ENCODE measurements at regions not wholly inside any gene's neighbourhood (a gene's known extent, or its start where the extent isn't known, plus 50 kb on each side); places are given as distances from the start of the nearest gene placed in this dataset.
A peak's percentile ranks its signal among the peaks of the same experiment; 100 is the strongest.

DNA sequence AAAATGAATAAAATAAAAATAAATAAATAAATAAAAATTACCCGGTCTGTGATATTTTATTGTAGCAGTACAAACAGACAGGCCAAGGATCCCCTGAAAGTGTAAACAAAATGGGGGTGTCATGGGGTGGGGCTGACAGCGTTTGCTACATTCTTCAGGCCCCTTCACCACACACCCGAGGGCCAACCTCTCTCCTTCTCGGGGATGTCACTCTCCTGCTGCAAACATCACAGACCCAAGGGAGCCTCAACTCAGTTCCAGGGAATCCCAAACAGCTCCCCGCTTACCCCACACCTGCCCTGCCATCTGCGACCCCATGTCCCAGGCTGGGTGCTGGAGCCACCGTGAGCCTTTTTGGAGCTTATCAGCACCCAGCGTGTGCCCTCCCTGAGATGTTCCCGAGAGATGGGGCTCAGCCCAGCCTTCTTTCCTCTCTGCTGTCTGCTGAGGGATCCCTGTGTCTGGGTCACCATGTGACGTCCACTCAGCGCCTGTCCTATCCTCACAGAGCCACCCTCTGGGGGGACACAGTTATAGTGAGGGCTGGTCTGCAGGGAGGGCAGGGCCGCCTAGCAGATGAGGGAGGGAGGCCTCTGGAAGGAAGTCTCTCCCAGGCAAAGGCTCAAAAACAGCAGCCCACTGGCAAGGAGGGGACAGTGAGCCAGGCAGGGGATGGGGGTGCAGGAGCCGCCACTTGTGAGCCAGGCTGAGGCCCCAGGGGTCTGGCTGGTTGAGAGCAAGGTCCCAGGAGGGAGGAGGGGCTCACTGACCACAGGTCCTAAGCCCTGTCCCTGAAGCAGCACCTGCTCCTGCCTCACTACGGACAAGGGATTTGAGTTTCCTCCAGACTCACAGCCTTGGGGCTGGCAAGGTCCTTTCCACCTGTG, 1041.6 kb downstream of the BRD1 start:
- Mint-ChIP-seq H3K9me3 (no peaks in the 10 kb centered on the region), H3K36me3 (no peaks in the 10 kb centered on the region), H3K4me3 (no peak overlapping the region), H3K27me3 (no peaks in the 10 kb centered on the region), H3K27ac (no peak overlapping the region), H3K4me1 (no peaks in the 10 kb centered on the region)

DNA sequence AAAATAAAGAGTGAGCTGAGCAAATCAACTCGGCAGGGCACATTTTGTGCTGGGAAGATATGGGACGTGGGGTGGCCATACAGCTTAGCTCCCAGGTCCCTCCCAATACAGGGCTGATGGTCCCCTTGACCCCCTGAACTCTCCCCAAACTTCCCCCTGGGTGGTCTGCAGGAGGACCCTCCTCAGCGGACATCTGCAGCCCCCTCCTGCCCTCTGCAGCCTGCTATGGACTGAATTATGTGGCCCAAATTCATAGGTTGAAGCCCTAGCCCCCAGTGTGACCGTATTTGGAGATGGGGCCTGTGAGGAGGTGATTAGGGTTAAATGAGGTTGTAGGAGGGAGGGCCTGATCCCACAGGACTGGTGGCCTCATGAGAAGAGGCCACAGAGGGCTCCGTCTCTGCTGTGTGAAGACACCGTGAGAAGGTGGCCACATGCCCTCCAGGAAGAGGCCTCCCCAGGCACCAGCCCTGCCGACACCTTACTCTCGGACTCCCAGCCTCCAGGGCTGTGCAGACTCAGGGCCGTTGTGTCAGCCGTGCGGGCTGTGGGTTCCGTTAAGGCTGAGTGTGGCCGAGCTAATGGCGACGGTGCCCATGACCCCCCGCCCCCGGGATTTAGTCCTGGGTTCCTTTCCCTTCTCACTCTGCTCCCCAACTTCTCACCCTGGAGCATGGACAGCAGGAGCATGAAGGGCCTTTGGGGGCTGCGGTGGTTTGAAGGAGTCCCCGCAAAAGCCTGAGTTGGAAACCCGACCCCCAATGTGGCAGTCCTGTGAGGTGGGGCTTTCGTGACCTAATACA, 1042.8 kb downstream of the BRD1 start:
- H3K36me3 Mint-ChIP-seq, result no peaks in the 10 kb centered on the region
- no peaks in the 10 kb centered on the region for H3K27me3 Mint-ChIP-seq
- no peaks in the 10 kb centered on the region for H3K4me1 Mint-ChIP-seq
- H3K9me3 Mint-ChIP-seq, result no peaks in the 10 kb centered on the region
- no peak overlapping the region for H3K27ac Mint-ChIP-seq
- no peak overlapping the region for H3K4me3 Mint-ChIP-seq

DNA sequence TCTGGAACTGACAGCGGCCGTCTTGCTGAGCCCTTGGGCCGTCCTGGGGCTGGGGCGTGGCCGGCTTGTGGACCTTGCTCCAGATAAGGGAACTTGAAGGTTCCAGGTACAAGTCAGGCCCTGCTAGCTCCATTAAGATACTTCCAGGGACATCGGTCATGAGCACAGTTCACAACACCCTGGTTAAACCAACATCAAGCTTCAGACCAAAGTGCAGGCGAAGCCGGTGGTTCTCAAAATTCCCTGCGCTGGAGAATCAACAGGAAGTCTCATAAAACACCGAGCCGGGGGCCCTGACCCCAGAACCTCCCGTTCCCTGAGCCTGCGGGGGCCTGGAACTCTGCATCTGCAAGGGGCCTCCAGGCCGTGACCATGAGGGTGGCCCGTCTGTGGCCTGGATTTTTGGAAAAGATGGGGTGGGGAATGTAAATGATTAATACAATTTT, 1043.8 kb downstream of the BRD1 start:
- Mint-ChIP-seq H3K4me3 (no peak overlapping the region), H3K4me1 (no peaks in the 10 kb centered on the region), H3K9me3 (no peaks in the 10 kb centered on the region), H3K27ac (no peak overlapping the region), H3K27me3 (peaks cover 4% of the 10 kb centered on the region), H3K36me3 (no peaks in the 10 kb centered on the region)

DNA sequence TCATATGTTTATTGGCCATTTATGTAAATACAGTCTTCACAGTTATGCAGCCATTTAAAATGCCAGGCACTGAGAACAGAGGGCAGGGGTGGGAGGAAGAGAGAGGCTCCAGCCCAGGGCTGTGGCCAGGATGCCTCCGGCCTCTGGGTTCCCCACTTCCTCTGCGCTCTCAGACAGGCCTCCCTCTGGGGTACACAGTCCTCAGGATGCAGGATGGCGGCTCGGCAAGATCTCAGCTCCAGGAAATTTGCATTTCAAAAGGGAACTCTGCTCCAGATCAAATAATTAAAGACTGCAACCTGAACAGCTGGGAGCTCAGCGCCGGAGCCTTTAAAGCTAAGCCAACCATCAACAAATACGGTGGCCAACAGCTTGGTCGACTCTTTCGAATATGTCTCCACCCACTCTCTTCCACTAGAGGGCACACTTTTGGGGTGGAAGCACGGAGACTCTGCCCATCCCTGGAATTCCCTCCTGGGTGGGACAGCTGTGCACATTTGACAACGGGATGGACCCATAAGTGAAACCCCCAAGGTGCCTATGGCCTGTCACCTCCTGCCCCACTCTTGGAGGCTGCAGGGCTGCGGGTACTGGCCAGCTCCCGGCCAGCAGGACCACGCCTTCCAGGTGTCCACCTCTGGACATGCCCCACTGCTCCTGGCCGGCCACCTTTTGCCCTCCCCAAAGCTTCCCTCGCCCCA, 1044.7 kb downstream of the BRD1 start:
- no peaks in the 10 kb centered on the region for H3K36me3 Mint-ChIP-seq
- H3K4me1 Mint-ChIP-seq, result no peaks in the 10 kb centered on the region
- no peak overlapping the region for H3K27ac Mint-ChIP-seq
- peaks cover 4% of the 10 kb centered on the region for H3K27me3 Mint-ChIP-seq
- H3K4me3 Mint-ChIP-seq, result no peak overlapping the region
- H3K9me3 Mint-ChIP-seq, result no peaks in the 10 kb centered on the region

DNA sequence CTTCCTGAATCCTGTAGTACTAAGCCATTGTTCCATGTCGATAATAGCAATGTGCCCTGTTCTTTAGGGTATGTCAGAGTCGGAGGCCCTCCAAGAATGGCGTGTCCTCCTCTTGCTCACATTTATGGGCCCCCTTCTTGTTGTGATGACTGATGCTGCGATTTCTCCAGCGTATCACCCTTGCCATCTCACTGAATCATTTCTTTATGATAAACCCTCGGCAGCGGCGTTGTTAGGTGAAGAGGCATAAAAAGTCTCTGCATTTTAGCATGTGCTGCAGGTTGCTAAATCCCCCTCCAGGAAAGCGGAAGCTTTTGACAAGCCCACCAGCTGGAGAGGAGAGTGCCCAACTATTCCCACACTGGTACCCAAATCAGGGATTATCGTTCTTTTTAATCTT, 1045.3 kb downstream of the BRD1 start:
- Mint-ChIP-seq H3K4me3 (no peak overlapping the region), H3K36me3 (no peaks in the 10 kb centered on the region), H3K4me1 (no peaks in the 10 kb centered on the region), H3K27ac (no peak overlapping the region), H3K27me3 (peaks cover 4% of the 10 kb centered on the region), H3K9me3 (peaks cover 0 to 4% (median 0%) of the 10 kb centered on the region in 3 donors)

DNA sequence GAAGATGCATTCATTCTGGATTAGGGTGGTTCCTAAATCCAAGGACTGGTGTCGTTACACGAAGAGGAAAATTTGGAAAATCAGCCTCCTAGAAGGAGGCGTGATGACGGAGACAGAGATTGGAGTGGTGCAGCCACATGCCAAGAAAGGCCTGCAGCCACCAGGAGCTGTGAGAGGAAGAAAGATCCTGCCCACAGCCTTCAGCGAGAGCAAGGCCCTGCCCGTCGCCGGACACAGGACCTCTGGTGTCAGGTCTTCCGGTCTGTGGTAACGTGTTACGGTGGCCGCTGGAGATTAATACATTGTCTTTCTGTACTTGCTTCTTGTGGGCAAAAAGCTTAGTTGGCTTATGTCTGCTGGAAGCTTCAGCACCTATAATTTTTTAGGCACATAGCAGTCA, 1045.8 kb downstream of the BRD1 start:
- H3K4me3 Mint-ChIP-seq, result no peak overlapping the region
- peaks cover 0 to 4% (median 0%) of the 10 kb centered on the region in 3 donors for H3K9me3 Mint-ChIP-seq
- no peak overlapping the region for H3K27ac Mint-ChIP-seq
- H3K27me3 Mint-ChIP-seq, result peaks cover 4% of the 10 kb centered on the region
- H3K4me1 Mint-ChIP-seq, result no peaks in the 10 kb centered on the region
- no peaks in the 10 kb centered on the region for H3K36me3 Mint-ChIP-seq

DNA sequence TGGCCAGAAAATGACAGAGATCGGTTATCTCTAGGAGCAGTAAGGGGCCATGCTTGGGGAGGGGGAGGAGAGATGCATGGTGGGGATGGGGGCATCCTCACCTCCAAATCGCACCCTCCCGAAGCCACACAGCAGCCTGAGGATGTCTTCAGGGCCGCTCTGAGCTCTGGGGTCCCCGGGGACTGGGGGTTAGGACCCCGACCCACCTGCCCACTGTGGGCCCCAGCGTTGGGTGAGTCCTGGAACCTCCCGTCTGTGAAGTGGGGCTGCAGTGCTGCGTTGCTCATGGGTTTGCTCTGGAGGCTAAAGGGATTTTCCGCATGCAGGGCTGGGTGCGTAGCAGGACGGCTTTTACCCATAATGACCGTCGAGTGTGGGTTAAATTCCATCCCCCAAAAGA, 1046.3 kb downstream of the BRD1 start:
- H3K4me3 Mint-ChIP-seq, result no peak overlapping the region
- peaks cover 4% of the 10 kb centered on the region for H3K27me3 Mint-ChIP-seq
- no peak overlapping the region for H3K27ac Mint-ChIP-seq
- H3K4me1 Mint-ChIP-seq, result no peaks in the 10 kb centered on the region
- H3K9me3 Mint-ChIP-seq, result peaks cover 0 to 4% (median 2%) of the 10 kb centered on the region in 3 donors
- peaks cover under 1% of the 10 kb centered on the region for H3K36me3 Mint-ChIP-seq

DNA sequence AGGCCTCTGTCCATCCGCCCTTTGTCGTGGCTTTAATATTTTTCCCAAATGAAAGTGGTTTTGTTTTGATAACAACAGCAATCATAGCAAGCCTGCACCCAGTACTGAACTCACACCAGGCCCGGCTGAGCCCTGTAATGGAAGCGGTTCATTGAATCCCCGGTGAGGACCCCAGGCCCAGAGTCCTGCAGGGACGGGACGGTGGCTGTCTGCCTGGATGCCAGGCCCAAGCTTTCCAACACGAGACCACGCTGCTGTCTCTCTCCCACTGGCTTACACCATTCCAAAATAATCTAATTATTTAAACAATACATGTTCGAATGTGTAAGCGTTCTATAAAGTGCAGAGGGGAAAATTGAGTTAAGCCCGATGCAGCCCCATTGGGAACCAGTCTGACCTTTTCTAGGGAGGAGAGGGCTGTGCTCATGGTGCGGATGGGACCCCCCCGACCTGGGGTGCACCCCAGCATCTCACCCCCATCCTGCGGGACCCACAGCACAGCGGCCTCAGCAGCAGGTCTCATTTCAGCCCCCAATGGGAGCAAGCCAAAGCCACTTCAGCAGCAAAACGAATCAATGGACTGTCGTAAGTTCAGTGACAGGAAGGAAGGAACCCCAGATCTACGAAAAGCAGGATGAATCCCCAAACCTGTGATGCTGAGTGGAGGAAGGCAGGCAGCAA, 1046.9 kb downstream of the BRD1 start:
- peaks cover 2% of the 10 kb centered on the region for H3K36me3 Mint-ChIP-seq
- H3K4me1 Mint-ChIP-seq, result no peaks in the 10 kb centered on the region

DNA sequence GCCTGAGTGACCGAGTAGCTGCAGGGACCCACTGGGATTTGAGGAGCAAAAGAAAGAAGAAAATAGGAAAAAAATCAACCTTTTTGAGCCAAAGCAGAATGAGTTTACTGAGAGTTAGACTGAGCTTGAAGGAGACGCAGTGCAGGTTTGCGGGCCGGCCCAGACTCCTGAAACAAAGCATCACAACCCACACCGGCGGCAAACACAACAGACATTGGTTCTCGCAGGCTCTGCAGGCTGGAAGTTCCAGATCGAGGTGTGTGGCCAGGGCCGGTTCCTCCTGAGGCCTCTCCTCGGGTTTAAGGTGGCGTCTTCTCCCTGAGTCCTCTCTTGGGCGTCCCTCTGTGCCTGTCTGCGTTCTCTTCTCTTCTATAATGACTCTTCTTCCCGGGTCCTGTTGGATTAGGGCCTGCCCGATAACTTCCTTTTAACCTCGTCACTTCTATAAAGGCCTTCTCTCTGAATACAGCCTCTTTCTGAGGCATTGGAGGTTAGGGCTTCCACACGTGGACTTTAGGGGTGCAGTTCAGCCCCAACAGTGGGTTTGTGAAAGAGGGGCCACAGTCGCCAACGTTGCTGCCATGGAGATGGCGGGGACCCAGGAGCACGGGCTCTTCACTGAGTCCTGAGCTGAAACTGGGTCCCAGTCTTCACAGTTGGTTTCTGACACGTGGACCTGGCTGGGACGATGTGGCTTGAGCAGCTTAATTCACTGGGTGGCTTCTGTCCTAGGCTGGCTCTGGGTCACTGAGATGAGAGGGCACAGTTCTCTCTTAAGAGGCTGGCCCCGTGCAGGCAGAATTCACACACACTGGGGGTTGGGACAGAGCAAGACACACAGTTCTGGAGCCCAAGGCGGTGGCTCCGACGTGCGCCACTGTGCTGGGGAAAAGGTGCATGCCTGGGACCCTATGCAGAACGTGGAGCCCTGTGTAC, 1047.7 kb downstream of the BRD1 start:
- Mint-ChIP-seq H3K27me3 (peaks cover 4% of the 10 kb centered on the region), H3K4me1 (no peaks in the 10 kb centered on the region), H3K9me3 (peaks cover 2 to 8% (median 6%) of the 10 kb centered on the region in 3 donors), H3K4me3 (no peak overlapping the region), H3K27ac (peak overlapping the region in 1 of 3 donors; percentile 50), H3K36me3 (peaks cover 2% of the 10 kb centered on the region)

More for the DNA sequence above, 1046.9 kb downstream of the BRD1 start:
- peaks cover 4% of the 10 kb centered on the region for H3K27me3 Mint-ChIP-seq
- H3K9me3 Mint-ChIP-seq, result peaks cover 2 to 8% (median 4%) of the 10 kb centered on the region in 3 donors
- no peak overlapping the region for H3K27ac Mint-ChIP-seq
- H3K4me3 Mint-ChIP-seq, result no peak overlapping the region

DNA sequence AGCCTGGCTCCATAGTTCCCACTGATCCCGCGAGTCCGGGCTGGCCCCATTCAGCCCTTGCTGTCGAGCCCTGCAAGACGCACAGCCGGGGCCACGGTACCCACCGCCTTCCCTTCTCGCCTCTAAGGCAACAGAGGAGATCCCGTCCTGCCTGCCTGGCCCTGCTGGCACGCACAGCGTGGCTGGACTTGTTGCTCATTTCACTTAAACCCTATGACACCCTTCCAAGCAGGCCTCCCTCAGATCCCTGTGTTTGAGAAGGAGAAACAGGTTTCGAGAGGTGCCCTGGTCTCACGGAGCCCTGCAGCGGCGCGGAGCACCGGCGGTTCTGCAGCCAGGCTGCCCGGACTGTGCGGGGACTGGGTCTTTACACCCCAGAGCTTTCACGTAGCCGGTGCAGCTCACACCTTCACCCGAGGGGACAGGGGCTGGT, 1048.4 kb downstream of the BRD1 start:
- Mint-ChIP-seq H3K27ac (peak overlapping the region in 1 of 3 donors; percentile 50), H3K9me3 (peaks cover 2 to 8% (median 7%) of the 10 kb centered on the region in 3 donors), H3K4me1 (no peaks in the 10 kb centered on the region), H3K27me3 (peaks cover 4% of the 10 kb centered on the region), H3K36me3 (peaks cover 2% of the 10 kb centered on the region), H3K4me3 (no peak overlapping the region)

DNA sequence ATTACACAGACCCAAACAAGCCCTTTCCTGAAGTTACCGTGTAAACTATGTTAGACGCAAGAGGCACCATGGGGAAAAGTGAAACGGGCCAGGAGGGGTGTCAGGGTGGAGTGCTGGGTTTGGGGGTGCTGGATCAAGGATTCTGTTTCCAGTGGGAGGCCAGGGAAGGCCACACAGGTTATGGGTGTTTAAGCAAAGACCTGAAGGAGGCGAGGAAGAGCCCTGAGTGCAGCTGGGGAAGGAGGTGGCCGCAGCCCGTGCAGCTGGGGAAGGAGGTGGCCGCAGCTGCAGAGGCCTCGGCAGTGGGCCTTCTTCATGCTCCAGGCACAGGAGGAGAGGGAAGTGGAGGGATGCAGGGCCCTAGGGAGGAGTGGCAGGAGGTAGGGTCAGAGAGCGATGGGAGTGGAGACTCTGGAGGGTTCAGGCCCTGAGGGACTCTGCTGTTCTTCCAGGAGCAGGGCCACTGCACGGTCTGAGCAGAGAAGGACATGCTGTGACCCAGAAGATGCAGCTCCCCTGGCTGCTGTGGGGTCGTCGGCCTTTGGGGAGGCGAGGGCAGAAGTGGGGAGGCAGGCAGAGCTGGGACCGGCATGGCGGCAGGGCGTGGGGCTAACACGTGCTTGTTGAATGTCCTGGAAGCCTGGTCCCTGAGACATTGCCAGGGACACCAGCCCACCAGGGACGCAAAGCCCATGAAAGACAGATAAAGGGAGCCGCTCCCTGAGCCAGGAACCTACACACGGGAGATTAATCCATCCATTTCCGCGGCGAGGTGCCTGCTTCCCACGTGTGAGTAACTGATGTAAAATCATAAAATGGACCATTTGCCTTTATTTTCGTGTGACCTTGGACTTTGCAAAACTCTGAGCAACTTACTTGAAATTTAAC, 1049.1 kb downstream of the BRD1 start:
- peaks cover 2 to 8% (median 7%) of the 10 kb centered on the region in 3 donors for H3K9me3 Mint-ChIP-seq
- no peak overlapping the region for H3K27ac Mint-ChIP-seq
- no peaks in the 10 kb centered on the region for H3K4me1 Mint-ChIP-seq
- peaks cover 5% of the 10 kb centered on the region for H3K36me3 Mint-ChIP-seq
- H3K27me3 Mint-ChIP-seq, result peaks cover 4% of the 10 kb centered on the region
- H3K4me3 Mint-ChIP-seq, result no peak overlapping the region

DNA sequence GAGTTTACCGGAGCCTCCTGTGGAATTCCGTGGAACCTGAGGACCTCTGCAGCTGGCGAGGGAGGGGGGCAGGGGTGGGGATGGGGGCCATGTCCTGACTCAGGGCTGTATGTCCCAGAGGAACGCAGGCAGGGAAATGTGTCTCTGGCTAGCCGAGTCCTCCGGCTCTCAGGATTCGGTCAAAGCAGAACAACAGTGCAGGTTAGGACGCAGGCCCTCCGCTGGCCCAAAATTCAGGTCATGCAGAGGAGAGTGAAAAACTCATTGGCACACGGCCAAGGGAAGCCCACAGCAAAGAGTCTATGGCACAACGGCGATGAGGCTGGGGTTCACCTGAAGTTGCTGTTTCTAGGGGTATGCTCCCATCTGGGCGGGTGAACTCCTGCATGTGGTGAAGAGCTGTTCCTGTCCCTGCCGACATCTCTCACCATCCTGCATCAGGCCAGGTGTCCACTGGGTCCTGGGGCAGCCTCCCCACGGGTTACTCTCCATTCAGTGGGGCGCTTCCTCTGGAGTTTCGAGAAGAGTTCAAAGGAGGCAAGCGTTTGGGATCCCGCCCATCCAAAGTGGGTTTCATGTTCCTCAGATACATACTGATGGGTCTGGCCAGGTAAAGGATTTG, 1055.3 kb downstream of the BRD1 start:
- no peak overlapping the region for H3K4me3 Mint-ChIP-seq
- H3K9me3 Mint-ChIP-seq, result peaks cover 2 to 27% (median 7%) of the 10 kb centered on the region in 3 donors
- H3K27me3 Mint-ChIP-seq, result no peaks in the 10 kb centered on the region
- H3K27ac Mint-ChIP-seq, result no peak overlapping the region
- peaks cover 7% of the 10 kb centered on the region for H3K36me3 Mint-ChIP-seq
- H3K4me1 Mint-ChIP-seq, result no peaks in the 10 kb centered on the region
